Right cardiac atrium (tissue), 5 donors: ENCODE measurements at regions not wholly inside any gene's neighbourhood (a gene's known extent, or its start where the extent isn't known, plus 50 kb on each side); places are given as distances from the start of the nearest gene placed in this dataset.
A peak's percentile ranks its signal among the peaks of the same experiment; 100 is the strongest.
"Not testable (repeated sequence)": the region's sequence is repeated elsewhere in the genome, so short reads cannot be mapped to it uniquely, and the experiment has no call there.

Experiments
- ATAC-seq, 2 donors: fragments of 200-7000 bp; cut with Tn5 transposase; one replicate each; pipeline versions ENCODE4 v1.8.0 to v1.9.1; 2020; ENCODE audit warnings: moderate library complexity in 2 of 2, mild to moderate bottlenecking in 1 of 2
- DNase-seq, 3 donors: peaks; one replicate each; pipeline ENCODE4 v3.0.0-alpha.2; 2020
- H3K27ac ChIP-seq: one replicate; pipeline ENCODE4 v1.5.1; 2013; ENCODE audit warnings: mild to moderate bottlenecking, low read length, control low read depth, moderate library complexity
- H3K27me3 ChIP-seq: one replicate; pipeline ENCODE4 v1.6.1; 2013; ENCODE audit not compliant: control insufficient read depth, insufficient read depth
- H3K4me1 ChIP-seq: one replicate; pipeline ENCODE4 v1.6.1; 2013; ENCODE audit warnings: low read length; ENCODE audit not compliant: control insufficient read depth, insufficient read depth
- H3K4me3 ChIP-seq: one replicate; pipeline ENCODE4 v1.5.1; 2013; ENCODE audit warnings: low read length, control low read depth
- H3K9me3 ChIP-seq: one replicate; pipeline ENCODE4 v1.6.1; 2013; ENCODE audit warnings: low read length; ENCODE audit not compliant: control insufficient read depth
- WGBS: extraction: QIAGEN DNeasy Blood & Tissue Kit; methylation state at CpG from one replicate; pipeline ENCODE4 v1.1.7; 2013; 5-methylcytosine and 5-hydroxymethylcytosine counted together
- intact Hi-C, 4 donors: fragments of 100-400 bp; cut with DNase I; formaldehyde crosslinking; loops; one replicate each; pipeline versions ENCODE4 v1.11.0 to v1.14.0; 2022 to 2023
- donor health status: healthy with polysubstance abuse.
- donor health status: DM: no; HTN: yes; CAD: no.
- donor health status: DM: no; HTN: no; CAD: no.
- donor health status: DM: no; HTN: yes; CAD: no; lungs with severe emphysema.
- donor health status: DM: yes; HTN: yes; CAD: no.

GRCh38 chr9:107585465-107585864 is 95.9 kb upstream of the KLF4 start:
- Histone ChIP-seq H3K4me3 (no peak overlapping the region), H3K27ac (no peak overlapping the region), H3K27me3 (no peaks in the 10 kb centered on the region), H3K9me3 (no peaks in the 10 kb centered on the region), H3K4me1 (peaks cover 2% of the 10 kb centered on the region)
- DNase-seq (no peak), ATAC-seq (no peak)
- intact Hi-C loops = loop anchor here in 2 of 4 donors (5.0 to 10.0 kb wide), 2 partner anchors 91 to 93 kb away; no protein-coding TSS in a partner anchor
- 79% methylated on average over 3 of the region's 3 CpGs for WGBS

DNA sequence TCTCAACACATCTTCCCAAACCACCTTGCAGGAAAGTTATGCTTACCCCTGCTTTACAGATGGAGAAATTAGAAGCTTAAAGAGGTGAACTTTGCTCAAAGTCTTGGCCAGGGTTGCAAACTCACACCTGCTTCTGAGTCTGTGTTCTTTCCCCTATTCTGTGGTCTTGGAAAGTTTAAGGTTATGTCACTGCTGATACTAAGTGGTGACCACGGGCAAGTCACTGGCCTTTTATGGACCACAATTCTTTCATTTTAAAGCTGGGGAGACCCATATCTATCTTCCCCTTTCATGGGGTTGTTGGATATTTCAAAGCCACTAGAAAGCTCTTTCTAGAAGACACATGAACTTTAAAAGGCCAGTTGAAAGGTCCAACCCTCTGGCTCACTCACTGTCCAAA is 95.4 kb upstream of the KLF4 start:
- Histone ChIP-seq H3K4me1 (peaks cover 2% of the 10 kb centered on the region), H3K27me3 (no peaks in the 10 kb centered on the region), H3K9me3 (no peaks in the 10 kb centered on the region), H3K27ac (no peak overlapping the region), H3K4me3 (no peak overlapping the region)
- intact Hi-C loops = loop anchor here in 2 of 4 donors (5.0 to 10.0 kb wide), 2 partner anchors 90 to 93 kb away; no protein-coding TSS in a partner anchor
- WGBS = 79% methylated on average over 1 of the region's 1 CpG
- no peak for ATAC-seq
- DNase-seq = no peak

DNA sequence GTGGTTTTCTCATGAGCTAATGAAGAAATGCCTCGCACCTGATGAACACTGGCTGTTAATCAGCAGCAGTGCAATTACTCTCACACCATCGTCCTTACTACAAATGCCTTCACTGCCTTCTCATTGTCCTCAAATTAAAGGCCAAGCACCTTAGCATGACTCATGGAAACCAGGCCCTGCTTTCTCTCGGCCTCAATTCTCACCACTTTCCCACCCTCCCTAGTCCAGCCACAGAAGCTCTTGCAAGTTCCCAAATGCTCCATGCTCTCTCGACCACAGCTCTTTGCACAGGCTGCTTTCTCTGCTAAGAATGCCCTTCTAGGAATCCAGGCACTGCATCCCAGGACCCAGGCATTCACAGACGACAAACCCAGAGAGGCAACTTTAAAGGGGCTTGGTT is 94.6 kb upstream of the KLF4 start:
- Histone ChIP-seq H3K4me3 (no peak overlapping the region), H3K4me1 (peaks cover 2% of the 10 kb centered on the region), H3K9me3 (no peaks in the 10 kb centered on the region), H3K27ac (no peak overlapping the region), H3K27me3 (no peaks in the 10 kb centered on the region)
- 73% methylated on average over 5 of the region's 5 CpGs for WGBS
- intact Hi-C loops = loop anchor here in 1 of 4 donors (10.0 kb wide), 1 partner anchor 89 kb away; no protein-coding TSS in a partner anchor
- DNase-seq (no peak), ATAC-seq (no peak)

- peak; percentile 81 to 96 for ATAC-seq
- H3K4me1 ChIP-seq = no peaks in the 10 kb centered on the region
- no peak for DNase-seq
- WGBS = 59% methylated on average over 5 of the region's 5 CpGs
- intact Hi-C loops = no loop called here
- no peaks in the 10 kb centered on the region for H3K27me3 ChIP-seq
- H3K27ac ChIP-seq = peak overlapping the region; percentile 87
- no peak overlapping the region for H3K4me3 ChIP-seq
- H3K9me3 ChIP-seq = no peaks in the 10 kb centered on the region
Observed at GRCh38 chr9:107577140-107577776, 87.7 kb upstream of the KLF4 start.

- Histone ChIP-seq H3K4me3 (no peak overlapping the region), H3K27me3 (no peaks in the 10 kb centered on the region), H3K4me1 (no peaks in the 10 kb centered on the region), H3K27ac (no peak overlapping the region), H3K9me3 (no peaks in the 10 kb centered on the region)
- intact Hi-C loops = no loop called here
- WGBS = 73% methylated on average over 1 of the region's 1 CpG
- DNase-seq (no peak), ATAC-seq (no peak)
Observed at GRCh38 chr9:107571148-107571547, 81.6 kb upstream of the KLF4 start.

DNA sequence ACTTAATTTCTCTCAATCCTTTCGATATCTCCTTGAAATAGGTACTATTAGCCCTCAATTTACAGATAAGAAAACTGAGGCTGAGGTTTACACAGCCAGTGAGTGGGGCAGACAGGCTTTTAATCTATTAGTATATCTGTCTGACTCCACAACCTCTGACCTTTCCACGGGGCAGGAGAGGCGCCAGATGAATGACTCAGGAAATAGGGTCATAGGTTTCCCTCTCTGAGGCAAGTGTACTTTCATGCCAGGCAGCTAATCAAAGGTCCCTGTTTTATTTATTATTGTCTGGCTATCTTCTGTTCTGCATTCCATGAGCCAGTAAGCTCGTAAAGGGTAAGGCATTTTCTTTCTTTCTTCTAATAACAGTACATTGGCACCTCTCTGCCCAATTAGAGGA is 79.6 kb upstream of the KLF4 start:
- intact Hi-C loops = no loop called here
- no peaks in the 10 kb centered on the region for H3K9me3 ChIP-seq
- WGBS = 59% methylated on average over 4 of the region's 4 CpGs
- ATAC-seq (peak; percentile 45 to 72), DNase-seq (no peak)
- H3K4me3 ChIP-seq = no peak overlapping the region
- H3K4me1 ChIP-seq = no peaks in the 10 kb centered on the region
- no peaks in the 10 kb centered on the region for H3K27me3 ChIP-seq
- no peak overlapping the region for H3K27ac ChIP-seq

DNA sequence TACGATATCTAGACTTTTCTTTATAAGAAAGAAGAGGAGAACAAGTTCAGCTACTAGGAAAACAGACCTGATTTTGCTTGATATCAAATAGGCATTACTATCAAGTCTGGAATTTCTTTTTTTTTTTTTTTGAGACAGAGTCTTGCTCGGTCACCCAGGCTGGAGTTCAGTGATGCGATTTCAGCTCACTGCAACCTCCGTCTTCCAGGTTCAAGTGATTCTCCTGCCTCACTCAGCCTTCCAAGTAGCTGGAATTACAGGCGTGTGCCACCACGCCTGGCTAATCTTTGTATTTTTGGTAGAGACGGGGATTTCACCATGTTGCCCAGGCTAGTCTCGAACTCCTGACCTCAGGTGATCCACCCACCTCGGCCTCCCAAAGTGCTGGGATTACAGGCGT is 78.8 kb upstream of the KLF4 start:
- H3K4me1 ChIP-seq, H3K4me3 ChIP-seq, H3K27me3 ChIP-seq, ATAC-seq, H3K9me3 ChIP-seq, H3K27ac ChIP-seq, intact Hi-C loops, DNase-seq: not testable (repeated sequence)
- WGBS = 93% methylated on average over 10 of the region's 10 CpGs

DNA sequence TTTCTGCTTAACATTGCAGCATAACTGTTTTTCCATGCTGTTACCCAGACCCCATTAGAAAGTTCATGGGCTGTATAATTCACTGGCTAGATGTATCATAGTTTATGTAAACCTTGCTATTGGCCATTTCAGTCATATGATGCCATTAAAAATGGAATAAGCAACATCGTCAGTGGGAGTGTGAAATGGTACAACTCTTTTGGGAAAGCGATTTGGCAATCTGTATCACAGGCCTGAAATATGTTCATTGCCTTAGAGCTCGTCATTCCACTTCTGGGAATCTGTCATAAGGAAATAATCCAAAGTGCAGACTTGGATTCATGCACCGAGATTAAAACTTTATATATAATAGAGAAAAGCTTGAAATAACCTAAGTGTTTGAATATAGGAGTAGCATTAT is 77.9 kb upstream of the KLF4 start:
- Histone ChIP-seq H3K27me3 (no peaks in the 10 kb centered on the region), H3K4me3 (no peak overlapping the region), H3K9me3 (no peaks in the 10 kb centered on the region), H3K27ac (no peak overlapping the region), H3K4me1 (no peaks in the 10 kb centered on the region)
- intact Hi-C loops = no loop called here
- no peak for DNase-seq
- 90% methylated on average over 4 of the region's 4 CpGs for WGBS
- ATAC-seq = no peak

DNA sequence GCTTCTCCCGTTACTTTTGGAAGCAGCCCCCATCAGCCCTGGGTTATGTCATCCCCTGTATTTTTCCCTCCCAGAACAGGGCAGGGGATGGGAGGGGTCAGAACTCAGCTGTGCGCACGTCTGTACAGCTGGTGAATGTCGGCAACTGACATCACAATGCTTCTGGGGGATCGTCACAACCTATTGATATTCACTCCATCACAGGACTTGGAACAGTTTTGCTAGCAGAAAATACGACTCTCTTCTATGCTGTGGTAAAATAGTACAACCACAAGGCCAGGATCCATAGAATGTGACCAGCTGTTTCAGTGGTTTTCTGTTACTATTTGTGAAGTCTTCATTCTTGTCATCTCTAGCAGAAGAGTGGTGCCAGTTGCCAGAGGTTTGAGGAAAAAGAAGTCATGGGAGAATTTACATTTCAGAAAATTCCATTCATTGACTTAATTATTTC is 77.1 kb upstream of the KLF4 start:
- ATAC-seq = peak; percentile 59 to 63
- intact Hi-C loops = no loop called here
- Histone ChIP-seq H3K4me1 (no peaks in the 10 kb centered on the region), H3K27me3 (no peaks in the 10 kb centered on the region), H3K27ac (no peak overlapping the region), H3K9me3 (no peaks in the 10 kb centered on the region), H3K4me3 (no peak overlapping the region)
- DNase-seq = peak in 1 of 3 donors; percentile 27
- 55% methylated on average over 6 of the region's 6 CpGs for WGBS

GRCh38 chr9:107562798-107563197 is 73.2 kb upstream of the KLF4 start:
- no peak overlapping the region for H3K27ac ChIP-seq
- ATAC-seq (no peak), DNase-seq (no peak)
- intact Hi-C loops = no loop called here
- no peaks in the 10 kb centered on the region for H3K4me1 ChIP-seq
- no peak overlapping the region for H3K4me3 ChIP-seq
- no peaks in the 10 kb centered on the region for H3K9me3 ChIP-seq
- H3K27me3 ChIP-seq = no peaks in the 10 kb centered on the region
- WGBS = 90% methylated on average over 4 of the region's 4 CpGs

DNA sequence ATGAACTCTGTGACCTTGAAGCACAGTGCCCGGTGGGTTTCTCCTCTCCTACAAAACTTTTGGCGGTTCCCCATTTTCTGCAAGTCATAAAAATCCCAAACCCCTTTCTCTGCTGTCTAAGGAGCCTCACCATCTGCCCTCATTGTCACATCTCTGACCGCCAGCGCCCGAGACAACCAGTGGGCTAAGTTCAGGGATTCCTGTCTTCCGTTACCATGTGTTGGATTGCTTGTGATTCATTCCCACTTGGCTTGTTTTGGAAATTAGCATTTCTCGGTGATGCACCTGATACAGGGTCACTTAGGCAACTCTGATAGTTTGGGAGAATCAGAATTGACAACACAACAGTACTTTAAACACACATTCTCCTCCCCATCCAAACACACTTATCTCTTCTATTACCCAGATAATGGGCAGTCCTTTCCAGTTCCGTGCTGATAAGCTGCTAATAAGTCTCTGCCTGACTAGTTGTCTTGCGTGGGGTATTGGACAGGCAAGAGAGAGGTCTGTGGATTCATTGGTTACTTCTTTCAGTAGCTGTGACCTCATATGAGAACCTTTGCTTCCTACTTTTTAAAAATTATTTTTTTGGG is 70.0 kb upstream of the KLF4 start:
- peak in 1 of 2 donors; percentile 57 for ATAC-seq
- intact Hi-C loops = no loop called here
- DNase-seq = no peak
- 72% methylated on average over 9 of the region's 9 CpGs for WGBS
- Histone ChIP-seq H3K9me3 (no peaks in the 10 kb centered on the region), H3K27ac (no peak overlapping the region), H3K4me1 (no peaks in the 10 kb centered on the region), H3K27me3 (no peaks in the 10 kb centered on the region), H3K4me3 (no peak overlapping the region)
